ENCODE measurements at regions not wholly inside any gene's neighbourhood (a gene's known extent, or its start where the extent isn't known, plus 50 kb on each side); places are given as distances from the start of the nearest gene placed in this dataset.
A peak's percentile ranks its signal among the peaks of the same experiment; 100 is the strongest.

GRCh38 chr10:44618910-44619309, 234.0 kb upstream of the CXCL12 start:
- H3K9me3 ChIP-seq = peaks cover 0 to 4% (median 0%) of the 10 kb centered on the region in 3 donors
- no peak for ATAC-seq
- H3K4me1 ChIP-seq = no peaks in the 10 kb centered on the region
- no peaks in the 10 kb centered on the region for H3K27me3 ChIP-seq
- H3K27ac ChIP-seq = no peak overlapping the region
- no peaks in the 10 kb centered on the region for H3K36me3 ChIP-seq
- 78 to 87% methylated on average over 1 to 2 of the region's 3 CpGs for WGBS, 2 donors (ENCODE audit: low coverage in 1 of 2)
- TF ChIP-seq CTCF (IDR thresholded peaks at IDR 0.05) (no peak), EP300 (IDR thresholded peaks at IDR 0.05) (no peak), POLR2AphosphoS5 (IDR thresholded peaks at IDR 0.05) (no peak), POLR2A (IDR thresholded peaks at IDR 0.05) (no peak)
- no peak overlapping the region for H3K4me3 ChIP-seq

- H3K27me3 ChIP-seq = no peaks in the 10 kb centered on the region
- H3K4me3 ChIP-seq = no peak overlapping the region
- H3K9me3 ChIP-seq = peaks cover 0 to 4% (median 0%) of the 10 kb centered on the region in 3 donors
- H3K27ac ChIP-seq = no peak overlapping the region
- 0% methylated on average over 1 of the region's 1 CpG for WGBS, 2 donors (ENCODE audit: low coverage in 1 of 2)
- TF ChIP-seq POLR2AphosphoS5 (IDR thresholded peaks at IDR 0.05) (no peak), POLR2A (IDR thresholded peaks at IDR 0.05) (no peak), CTCF (IDR thresholded peaks at IDR 0.05) (no peak), EP300 (IDR thresholded peaks at IDR 0.05) (no peak)
- no peaks in the 10 kb centered on the region for H3K36me3 ChIP-seq
- no peak for ATAC-seq
- no peaks in the 10 kb centered on the region for H3K4me1 ChIP-seq
These were observed 234.6 kb upstream of the CXCL12 start for GRCh38 chr10:44619521-44619920.

GRCh38 chr10:44619975-44620374, 235.1 kb upstream of the CXCL12 start:
- WGBS, 2 donors (ENCODE audit: low coverage in 1 of 2) = 60 to 66% methylated on average over 2 to 3 of the region's 3 CpGs
- no peak for ATAC-seq

GRCh38 chr10:44627591-44628354, 242.9 kb upstream of the CXCL12 start:
- ATAC-seq = no peak
- TF ChIP-seq POLR2A (IDR thresholded peaks at IDR 0.05) (no peak), POLR2AphosphoS5 (IDR thresholded peaks at IDR 0.05) (no peak), CTCF (IDR thresholded peaks at IDR 0.05) (no peak), EP300 (IDR thresholded peaks at IDR 0.05) (no peak)
- H3K27me3 ChIP-seq = no peaks in the 10 kb centered on the region
- H3K4me1 ChIP-seq = no peaks in the 10 kb centered on the region
- peaks cover 0 to 4% (median 0%) of the 10 kb centered on the region in 3 donors for H3K9me3 ChIP-seq
- 76 to 81% methylated on average over 6 of the region's 6 CpGs for WGBS, 2 donors (ENCODE audit: low coverage in 1 of 2)
- no peak overlapping the region for H3K4me3 ChIP-seq
- no peak overlapping the region for H3K27ac ChIP-seq
- H3K36me3 ChIP-seq = no peaks in the 10 kb centered on the region

More at GRCh38 chr10:44619975-44620374, 235.1 kb upstream of the CXCL12 start:
- H3K36me3 ChIP-seq = no peaks in the 10 kb centered on the region
- H3K9me3 ChIP-seq = peaks cover 0 to 4% (median 0%) of the 10 kb centered on the region in 3 donors
- no peaks in the 10 kb centered on the region for H3K27me3 ChIP-seq
- no peak overlapping the region for H3K27ac ChIP-seq
- TF ChIP-seq EP300 (IDR thresholded peaks at IDR 0.05) = no peak
- no peak for TF ChIP-seq CTCF (IDR thresholded peaks at IDR 0.05)
- no peak for TF ChIP-seq POLR2AphosphoS5 (IDR thresholded peaks at IDR 0.05)
- TF ChIP-seq POLR2A (IDR thresholded peaks at IDR 0.05) = no peak
- H3K4me3 ChIP-seq = no peak overlapping the region
- no peaks in the 10 kb centered on the region for H3K4me1 ChIP-seq

- no peak for TF ChIP-seq EP300 (IDR thresholded peaks at IDR 0.05)
- TF ChIP-seq POLR2AphosphoS5 (IDR thresholded peaks at IDR 0.05) = no peak
- TF ChIP-seq POLR2A (IDR thresholded peaks at IDR 0.05) = no peak
- no peak for TF ChIP-seq CTCF (IDR thresholded peaks at IDR 0.05)
- Histone ChIP-seq H3K4me3 (no peak overlapping the region), H3K27ac (no peak overlapping the region), H3K9me3 (peaks cover 0 to 5% (median 0%) of the 10 kb centered on the region in 3 donors), H3K27me3 (no peaks in the 10 kb centered on the region), H3K36me3 (no peaks in the 10 kb centered on the region), H3K4me1 (no peaks in the 10 kb centered on the region)
- ATAC-seq = peak; percentile 74
- 0 to 17% methylated on average over 2 of the region's 2 CpGs for WGBS, 2 donors (ENCODE audit: low coverage in 1 of 2)
These were observed 244.0 kb upstream of the CXCL12 start for GRCh38 chr10:44628921-44629320.
